HepG2 (cell line): ENCODE measurements at regions not wholly inside any gene's neighbourhood (a gene's known extent, or its start where the extent isn't known, plus 50 kb on each side); places are given as distances from the start of the nearest gene placed in this dataset.

ENCODE experiments used
- GABPA ChIP-seq, 2 experiments: IDR thresholded peaks; 2 replicates each; pipeline ENCODE4 v1.6.1; 2011 to 2016; ENCODE audit warnings: low read depth in 2 of 2, low read length in 1 of 2, missing biosample characterization in 1 of 2, missing genetic modification characterization in 1 of 2
- NR2F1 ChIP-seq, 2 experiments: fragments of 450-650 bp in 1 of 2; formaldehyde crosslinking in 1 of 2; IDR thresholded peaks; 2 replicates each; pipeline versions ENCODE4 v1.5.0 to v1.6.1; 2016 to 2020; ENCODE audit warnings: mild to moderate bottlenecking in 1 of 2, missing compliant biosample characterization in 1 of 2, missing genetic modification reagents in 1 of 2, moderate library complexity in 1 of 2
- PHF5A ChIP-seq: IDR thresholded peaks from one replicate; pipeline ENCODE4 v1.6.1; 2018; ENCODE audit warnings: low read depth, missing genetic modification reagents; ENCODE audit not compliant: unreplicated experiment
- ZFX ChIP-seq: sonication (generic); formaldehyde crosslinking; IDR thresholded peaks from 2 replicates; pipeline ENCODE4 v1.4.0; 2020; ENCODE audit warnings: mild to moderate bottlenecking, low read depth, missing genetic modification reagents, moderate library complexity
- ZNF629 ChIP-seq: sonication (generic); formaldehyde crosslinking; conservative IDR thresholded peaks from 2 replicates; pipeline ENCODE4 v1.5.0; 2020; ENCODE audit warnings: missing genetic modification reagents

DNA sequence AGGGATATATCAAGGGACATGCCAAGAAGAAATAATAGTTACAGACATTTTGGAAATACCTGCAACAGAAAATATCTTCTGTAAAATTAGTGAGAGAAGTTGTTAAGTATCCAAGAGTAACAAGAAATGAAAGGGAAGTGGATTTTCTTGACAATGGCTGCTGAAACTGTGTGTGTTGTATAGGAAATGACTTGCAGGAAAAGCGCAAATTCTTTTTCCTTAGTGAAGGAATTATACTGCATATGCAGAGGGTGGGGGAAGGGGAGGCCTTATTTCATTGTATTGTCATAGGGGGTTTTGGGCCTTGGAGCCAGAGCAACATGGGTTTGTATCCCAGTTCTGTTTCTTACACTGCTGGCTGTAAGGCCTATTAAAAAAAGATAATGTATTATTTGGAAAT, 84.4 kb upstream of the DDHD1 start:
- TF ChIP-seq ZFX (no peak), GABPA (IDR thresholded peaks at IDR 0.05; ENCODE audit: low read depth, low read length) (no peak), GABPA (CRISPR knock-in tag; IDR thresholded peaks at IDR 0.05; ENCODE audit: low read depth) (no peak), PHF5A (CRISPR knock-in tag) (no peak), NR2F1 (CRISPR knock-in tag; IDR thresholded peaks at IDR 0.05) (no peak), ZNF629 (no peak)
